IMR-90 (cell line): ENCODE measurements at regions not wholly inside any gene's neighbourhood (a gene's known extent, or its start where the extent isn't known, plus 50 kb on each side); places are given as distances from the start of the nearest gene placed in this dataset.

ENCODE experiments used
- ATAC-seq: fragments of 200-7000 bp; cut with Tn5 transposase; 2 replicates; pipeline ENCODE4 v1.9.1; 2020; ENCODE audit warnings: low read depth, mild to moderate bottlenecking, moderate library complexity
- BruUV-seq: library from RNA; stranded (reverse); fragments of 400-500 nt; replicated peaks from 2 replicates; lab custom pipeline; 2021; lab: Mats Ljungman, UMichigan
- CTCF ChIA-PET: fragments of 300-600 bp; formaldehyde crosslinking; extraction: SDS; loops from one replicate; lab custom pipeline; 2021; ENCODE audit warnings: antibody characterized with exemption; lab: Yijun Ruan, JAX
- POLR2A ChIA-PET: fragments of 300-600 bp; sonication (Branson Sonifier 250); formaldehyde crosslinking; loops from one replicate; lab custom pipeline; 2022; ENCODE audit warnings: antibody characterized with exemption; ENCODE audit not compliant: unreplicated experiment; lab: Charles Lee
- DNase-seq: peaks from one replicate; pipeline ENCODE4 v3.0.0; 2013
- H2AFZ ChIP-seq: replicated peaks from 2 replicates; pipeline ENCODE3; 2013; ENCODE audit warnings: low read length, mild to moderate bottlenecking; ENCODE audit not compliant: poor library complexity
- H2AK5ac ChIP-seq: 2 replicates; pipeline ENCODE4 v1.6.1; 2013; ENCODE audit warnings: low read depth, low read length, inconsistent platforms
- H2AK9ac ChIP-seq: replicated peaks from 2 replicates; pipeline ENCODE3; 2013; ENCODE audit warnings: mild to moderate bottlenecking, low read depth, low read length, moderate library complexity; ENCODE audit not compliant: poor library complexity
- H2BK120ac ChIP-seq: 2 replicates; pipeline ENCODE4 v1.6.1; 2013; ENCODE audit warnings: low read depth, low read length, inconsistent platforms
- H2BK15ac ChIP-seq: 3 replicates; pipeline ENCODE4 v1.6.1; 2013; ENCODE audit warnings: low read depth, low read length, inconsistent platforms
- H2BK20ac ChIP-seq: 2 replicates; pipeline ENCODE4 v1.6.1; 2013; ENCODE audit warnings: low read depth, mild to moderate bottlenecking, inconsistent platforms, low read length, moderate library complexity
- H2BK5ac ChIP-seq: 2 replicates; pipeline ENCODE4 v1.6.1; 2013; ENCODE audit warnings: mild to moderate bottlenecking, low read depth, low read length, inconsistent platforms; ENCODE audit not compliant: poor library complexity, severe bottlenecking
- H3K14ac ChIP-seq: replicated peaks from 2 replicates; pipeline ENCODE4 v1.6.1; 2013; ENCODE audit warnings: low read depth, low read length, inconsistent platforms
- H3K18ac ChIP-seq: 2 replicates; pipeline ENCODE4 v1.6.1; 2013; ENCODE audit warnings: low read depth, low read length, control low read depth
- H3K23ac ChIP-seq: 2 replicates; pipeline ENCODE4 v1.6.1; 2013; ENCODE audit warnings: low read depth, low read length, inconsistent platforms
- H3K27ac ChIP-seq: 2 replicates; pipeline ENCODE4 v1.5.1; 2013; ENCODE audit warnings: mild to moderate bottlenecking, control low read depth, low read length; ENCODE audit not compliant: insufficient read depth
- H3K27me3 ChIP-seq: 2 replicates; pipeline ENCODE4 v1.6.1; 2013; ENCODE audit warnings: low read length; ENCODE audit not compliant: control insufficient read depth, insufficient read depth
- H3K36me3 ChIP-seq: 2 replicates; pipeline ENCODE4 v1.6.1; 2013; ENCODE audit warnings: low read length, mixed read lengths; ENCODE audit not compliant: control insufficient read depth, insufficient read depth
- H3K4ac ChIP-seq: 2 replicates; pipeline ENCODE4 v1.6.1; 2013; ENCODE audit warnings: low read depth, low read length, inconsistent platforms
- H3K4me1 ChIP-seq: 2 replicates; pipeline ENCODE4 v1.6.1; 2013; ENCODE audit warnings: low read length, mixed read lengths; ENCODE audit not compliant: control insufficient read depth, insufficient read depth
- H3K4me2 ChIP-seq: 2 replicates; pipeline ENCODE4 v1.6.1; 2013; ENCODE audit warnings: low read depth, mild to moderate bottlenecking, control low read depth, low read length, moderate library complexity
- H3K4me3 ChIP-seq: 2 replicates; pipeline ENCODE4 v1.5.1; 2013; ENCODE audit warnings: low read depth, mild to moderate bottlenecking, control low read depth, low read length, moderate library complexity; ENCODE audit not compliant: insufficient read depth
- H3K56ac ChIP-seq: 2 replicates; pipeline ENCODE4 v1.6.1; 2013; ENCODE audit warnings: low read length, inconsistent platforms; ENCODE audit not compliant: insufficient read depth; ENCODE audit errors: extremely low read depth
- H3K79me1 ChIP-seq, 2 experiments: 2 replicates each; pipeline ENCODE4 v1.6.1; 2013; ENCODE audit warnings: low read length in 2 of 2, inconsistent platforms in 1 of 2, low read depth in 1 of 2
- H3K9ac ChIP-seq: 2 replicates; pipeline ENCODE4 v1.6.1; 2013; ENCODE audit warnings: low read depth, low read length, control low read depth
- H3K9me1 ChIP-seq: 2 replicates; pipeline ENCODE4 v1.6.1; 2013; ENCODE audit warnings: low read length, inconsistent platforms; ENCODE audit not compliant: insufficient read depth
- H3K9me3 ChIP-seq: 2 replicates; pipeline ENCODE4 v1.6.1; 2013; ENCODE audit warnings: low read length; ENCODE audit not compliant: control insufficient read depth, insufficient read depth
- H4K20me1 ChIP-seq: 2 replicates; pipeline ENCODE4 v1.6.1; 2013; ENCODE audit warnings: low read length, inconsistent platforms; ENCODE audit not compliant: insufficient read depth
- H4K5ac ChIP-seq: 2 replicates; pipeline ENCODE4 v1.6.1; 2013; ENCODE audit warnings: mild to moderate bottlenecking, low read depth, low read length, control low read depth
- H4K8ac ChIP-seq, 2 experiments: 2 replicates each; pipeline ENCODE4 v1.6.1; 2013; ENCODE audit warnings: low read depth in 2 of 2, low read length in 2 of 2, control low read depth in 1 of 2, inconsistent platforms in 1 of 2
- H4K91ac ChIP-seq: 2 replicates; pipeline ENCODE4 v1.6.1; 2013; ENCODE audit warnings: low read depth, low read length, inconsistent platforms; ENCODE audit not compliant: insufficient read depth
- BHLHE40 ChIP-seq: fragments of 150-350 bp; IDR thresholded peaks from 2 replicates; pipeline ENCODE4 v1.6.1; 2016; ENCODE audit warnings: mild to moderate bottlenecking, low read depth, low read length
- CHD1 ChIP-seq: IDR thresholded peaks from 2 replicates; pipeline ENCODE4 v1.6.1; 2012; ENCODE audit warnings: low read depth, low read length, improper control_type of control experiment
- MAFK ChIP-seq: IDR thresholded peaks from 2 replicates; pipeline ENCODE4 v1.6.1; 2012; ENCODE audit warnings: low read depth, low read length, improper control_type of control experiment
- NFE2L2 ChIP-seq: fragments of 150-350 bp; IDR thresholded peaks from 2 replicates; pipeline ENCODE4 v1.6.1; 2016; ENCODE audit warnings: low read depth, mild to moderate bottlenecking, low read length
- POLR2A ChIP-seq: IDR thresholded peaks from 2 replicates; pipeline ENCODE4 v1.6.1; 2012; ENCODE audit warnings: mild to moderate bottlenecking, low read depth, low read length
- WGBS, 2 experiments: methylation state at CpG; one replicate each; pipeline versions ENCODE4 v1.1.5 to v1.1.7; 2013; ENCODE audit warnings: missing lambda C conversion rate in 2 of 2; ENCODE audit not compliant: insufficient read length in 1 of 2; ENCODE audit errors: extremely low coverage in 2 of 2; 5-methylcytosine and 5-hydroxymethylcytosine counted together
- dilution Hi-C: fragments of 300-500 bp; cut with HindIII; formaldehyde crosslinking; loops from one replicate; pipeline ENCODE4 v1.14.3; 2018; ENCODE audit warnings: low sequenced_read_pairs; ENCODE audit not compliant: unreplicated experiment
- in situ Hi-C: fragments of 300-500 bp; cut with MboI; formaldehyde crosslinking; loops from 3 replicates; pipeline ENCODE4 v1.14.3; 2019; ENCODE audit warnings: low sequenced_read_pairs, inconsistent platforms, mixed read lengths
- intact Hi-C: fragments of 100-400 bp; cut with micrococcal nuclease; formaldehyde crosslinking; loops from 2 replicates; pipeline ENCODE4 v1.10.0; 2022

GRCh38 chr3:152742368-152743347 is 92.3 kb upstream of the P2RY1 start:
- WGBS, 2 experiments: no CpG with 5 or more reads among the region's 2 CpGs
- Histone ChIP-seq H4K8ac (no peak overlapping the region), H3K4me2 (no peak overlapping the region), H2AFZ (no peak overlapping the region), H3K4me3 (no peak overlapping the region), H3K9me1 (no peaks in the 10 kb centered on the region), H3K4me1 (no peaks in the 10 kb centered on the region), H2BK120ac (no peak overlapping the region), H3K56ac (no peak overlapping the region), H4K20me1 (no peaks in the 10 kb centered on the region), H2BK15ac (no peak overlapping the region), H3K18ac (no peak overlapping the region), H3K36me3 (no peaks in the 10 kb centered on the region), H3K27me3 (no peaks in the 10 kb centered on the region), H4K5ac (no peak overlapping the region), H3K23ac (no peak overlapping the region), H3K14ac (no peak overlapping the region), H2BK5ac (no peak overlapping the region), H2BK20ac (no peak overlapping the region), H3K79me1 (no peaks in the 10 kb centered on the region), H4K91ac (no peak overlapping the region), H3K9ac (no peak overlapping the region), H3K27ac (no peak overlapping the region), H3K9me3 (no peaks in the 10 kb centered on the region), H3K4ac (no peak overlapping the region), H2AK5ac (no peak overlapping the region), H2AK9ac (no peak overlapping the region)
- ATAC-seq (no peak), DNase-seq (no peak)
- TF ChIP-seq NFE2L2 (no peak), CHD1 (no peak), POLR2A (no peak), BHLHE40 (no peak), MAFK (no peak)
- BruUV-seq: no TSS peak
- intact Hi-C loops: no loop called here
- ChIA-PET POLR2A (no interaction called here), CTCF (no interaction called here)
- dilution Hi-C loops: no loop called here
- in situ Hi-C loops: no loop called here
